ENCODE measurements at regions not wholly inside any gene's neighbourhood (a gene's known extent, or its start where the extent isn't known, plus 50 kb on each side); places are given as distances from the start of the nearest gene placed in this dataset.

DNA sequence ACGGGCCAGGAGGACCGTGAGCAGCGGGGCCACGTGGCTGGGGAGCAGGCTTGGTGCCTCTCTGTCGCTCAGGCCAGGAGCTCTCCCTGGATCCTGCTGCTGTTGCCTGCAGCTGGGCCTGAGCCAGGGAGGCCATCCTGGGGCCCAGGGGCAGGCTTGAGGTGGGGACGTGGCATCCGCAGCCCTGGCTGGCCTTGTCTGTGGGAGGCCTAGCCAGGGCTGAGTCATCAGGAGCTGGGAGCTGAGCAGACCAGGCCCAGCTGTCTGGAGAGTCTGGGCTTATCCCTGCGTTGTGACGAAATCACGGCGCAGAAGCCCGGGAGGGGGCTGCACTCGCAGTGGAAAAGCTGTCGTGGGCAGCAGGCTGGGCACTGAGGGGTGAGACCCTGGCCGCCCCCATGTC lies 138.8 kb upstream of the COL5A1 start:
- DNase-seq = no peak

DNA sequence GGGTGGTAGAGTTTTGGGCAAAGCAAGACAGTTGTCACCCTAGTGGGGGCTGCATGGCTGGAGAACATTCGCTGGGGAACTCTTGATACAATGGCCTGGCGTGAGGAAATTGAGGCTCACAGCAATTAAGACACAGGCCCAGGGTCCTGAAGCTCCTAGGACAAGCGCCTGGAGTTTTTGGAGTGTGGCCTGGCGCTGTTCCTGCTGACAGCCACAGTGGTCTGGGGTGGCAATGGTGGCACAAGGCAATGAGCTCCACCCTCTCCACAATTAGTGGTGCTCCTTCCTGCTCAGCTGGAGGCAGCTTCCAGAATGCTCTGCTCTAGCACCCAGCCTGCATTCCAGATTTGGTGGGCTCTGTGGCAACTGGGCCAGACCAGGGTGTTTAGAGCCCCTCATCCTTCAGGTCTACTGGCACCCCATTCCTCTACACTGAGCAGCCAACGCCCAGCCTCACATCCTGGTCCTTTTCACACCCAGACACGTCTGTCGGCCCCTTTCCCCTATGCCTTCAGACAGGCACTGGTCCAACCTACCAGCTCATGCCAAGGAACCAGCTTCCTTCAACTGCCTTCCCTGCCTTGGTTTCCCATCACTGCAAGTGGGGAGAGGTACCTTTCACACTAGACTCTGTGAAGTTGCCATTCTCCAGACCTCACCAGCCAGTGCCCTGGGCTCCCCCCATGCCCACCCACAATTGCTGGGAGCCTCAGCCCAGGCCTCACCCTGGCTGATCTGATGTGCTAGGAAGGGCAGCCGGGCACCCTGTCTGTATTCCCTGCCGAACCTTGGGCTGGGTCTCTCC lies 138.1 kb upstream of the COL5A1 start:
- DNase-seq = no peak

- no peak for DNase-seq
Observed at GRCh38 chr9:134504106-134504385, 137.6 kb upstream of the COL5A1 start.

GRCh38 chr9:134505032-134505431 lies 136.6 kb upstream of the COL5A1 start:
- DNase-seq = no peak

GRCh38 chr9:134509281-134509680 lies 132.3 kb upstream of the COL5A1 start:
- no peak for DNase-seq

GRCh38 chr9:134509817-134510216 lies 131.8 kb upstream of the COL5A1 start:
- DNase-seq = no peak

- DNase-seq = no peak
Observed at GRCh38 chr9:134514503-134514902, 127.1 kb upstream of the COL5A1 start.

GRCh38 chr9:134515026-134515821 lies 126.4 kb upstream of the COL5A1 start:
- no peak for DNase-seq

GRCh38 chr9:134516464-134516863 lies 125.1 kb upstream of the COL5A1 start:
- no peak for DNase-seq

DNA sequence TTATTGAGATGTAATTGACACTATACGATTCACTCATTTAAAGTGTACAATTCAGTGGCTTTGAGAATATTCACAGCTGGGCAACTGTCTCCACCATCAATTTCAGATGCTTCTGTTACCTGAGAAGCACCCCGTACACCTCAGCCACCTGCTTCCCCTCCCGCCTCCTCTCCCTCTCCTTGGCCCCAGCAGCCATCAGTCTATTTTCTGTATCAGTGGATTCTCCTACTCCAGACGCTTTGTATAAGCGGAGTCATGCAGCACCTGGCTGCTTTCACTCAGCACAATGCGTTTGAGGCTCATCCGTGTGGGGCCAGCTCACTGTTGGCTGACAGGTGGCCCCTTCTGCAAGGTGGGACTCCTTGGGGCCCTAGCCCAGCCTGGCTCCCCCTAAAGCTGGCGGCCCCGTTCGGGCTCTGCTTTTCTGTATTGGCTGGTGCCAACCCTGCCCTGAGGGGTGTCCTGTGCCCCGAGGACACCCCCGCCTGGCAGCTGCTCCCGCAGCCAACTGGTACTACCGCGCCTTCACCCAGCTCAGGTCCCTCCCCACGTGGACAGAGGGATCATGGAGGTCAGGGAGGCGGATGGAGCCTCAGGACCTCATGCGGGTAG lies 124.4 kb upstream of the COL5A1 start:
- DNase-seq = no peak

GRCh38 chr9:134518004-134518606 lies 123.5 kb upstream of the COL5A1 start:
- DNase-seq = no peak

DNA sequence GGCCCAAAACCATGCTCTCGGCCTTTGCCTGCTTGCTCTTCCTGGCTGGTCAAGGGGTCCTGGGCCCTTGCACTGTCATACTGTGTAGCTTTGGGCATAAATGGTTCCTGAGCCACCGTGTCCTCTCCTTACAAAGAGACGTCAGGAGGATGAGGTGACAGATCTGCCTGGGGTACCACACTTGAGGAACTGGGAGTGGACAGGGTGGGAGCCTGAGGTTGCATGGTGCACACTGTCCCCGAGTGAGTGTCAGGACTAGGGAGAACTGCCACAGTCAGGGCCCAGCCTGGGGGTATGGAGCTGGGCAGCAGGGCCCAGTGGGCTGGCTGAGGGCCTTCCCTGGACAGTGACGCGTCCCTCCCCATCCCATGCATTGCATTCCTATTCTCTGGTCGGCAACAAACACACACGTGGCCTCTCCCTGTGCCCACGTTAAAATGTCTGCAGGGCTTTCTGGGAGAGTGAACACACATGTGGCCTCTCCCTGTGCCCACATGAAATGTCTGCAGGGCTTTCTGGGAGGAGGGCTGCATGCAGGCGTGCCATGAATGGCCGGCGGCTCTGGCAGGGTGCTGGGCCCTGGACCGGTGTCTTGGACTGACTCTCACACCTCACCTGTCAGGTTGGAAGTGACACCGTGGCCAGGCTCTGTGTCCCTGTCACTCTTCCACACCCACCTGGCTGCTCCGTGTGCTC lies 122.1 kb upstream of the COL5A1 start:
- DNase-seq = no peak

GRCh38 chr9:134521817-134522501 lies 119.6 kb upstream of the COL5A1 start:
- DNase-seq = no peak

DNA sequence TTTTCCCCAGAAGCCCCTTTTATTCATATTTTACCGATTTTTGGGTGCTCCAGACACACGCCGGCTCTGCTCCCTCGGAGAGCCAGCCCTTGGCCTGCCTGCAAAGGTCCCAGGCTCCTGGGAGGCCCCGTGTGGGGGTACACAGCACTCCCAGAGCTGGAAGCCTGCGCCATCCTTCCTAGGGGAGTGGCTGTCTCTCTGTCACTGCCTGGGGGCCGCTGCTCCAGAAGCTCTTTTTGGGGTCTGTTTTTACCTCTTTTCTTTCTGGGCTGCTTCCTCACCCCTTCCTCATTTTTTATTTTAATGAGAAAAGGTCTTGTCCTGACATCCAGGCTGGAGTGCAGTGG lies 119.1 kb upstream of the COL5A1 start:
- DNase-seq = no peak

DNA sequence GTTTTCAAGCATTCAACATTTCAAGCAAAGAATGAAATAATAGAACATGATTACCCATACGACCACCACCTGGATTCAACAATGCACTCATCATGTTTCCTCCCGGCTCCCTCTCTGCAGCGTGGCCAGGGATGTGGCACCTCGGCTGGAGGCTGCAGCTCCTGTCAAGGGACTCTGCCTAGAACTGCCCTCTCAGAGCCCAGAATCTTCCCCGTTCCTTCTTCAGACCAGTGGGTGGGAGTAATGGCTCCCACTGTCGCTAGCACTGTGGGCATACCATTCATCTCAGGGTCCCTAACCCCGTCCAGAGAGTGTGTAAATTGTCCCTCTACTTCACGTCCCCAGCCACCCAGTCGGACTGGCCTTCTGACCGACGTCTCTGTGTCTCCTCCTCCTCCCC lies 118.6 kb upstream of the COL5A1 start:
- DNase-seq = no peak

- no peak for DNase-seq
Observed at GRCh38 chr9:134525070-134525815, 116.4 kb upstream of the COL5A1 start.

- DNase-seq = no peak
Observed at GRCh38 chr9:134525841-134526583, 115.6 kb upstream of the COL5A1 start.

GRCh38 chr9:134526584-134527477 lies 114.8 kb upstream of the COL5A1 start:
- no peak for DNase-seq

DNA sequence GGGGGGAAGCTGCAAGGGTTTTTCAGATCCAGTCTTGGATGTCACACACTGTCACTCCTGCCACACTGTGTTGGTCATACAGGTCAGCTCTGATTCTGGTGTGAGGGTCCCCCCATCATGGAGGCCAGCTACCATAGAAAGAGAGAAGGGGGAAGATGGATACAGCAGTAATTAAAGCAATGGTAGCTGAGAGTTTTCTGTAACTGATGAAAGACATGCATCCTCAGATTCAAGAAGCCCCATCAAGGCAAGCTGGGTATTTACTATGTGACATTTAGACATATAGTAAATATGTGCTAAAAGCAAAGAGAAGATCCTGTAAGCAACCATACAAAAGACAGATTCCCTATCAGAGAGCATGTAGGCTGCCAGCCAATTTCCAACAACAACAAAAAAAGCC lies 110.9 kb upstream of the COL5A1 start:
- DNase-seq = no peak

All from activated CD4-positive, CD25-positive, alpha-beta regulatory T cell treated with anti-CD3 and anti-CD28 coated beads, Interleukin-2, amount 50 U/mL, for 72 hours (primary cell).